ENCODE measurements at regions not wholly inside any gene's neighbourhood (a gene's known extent, or its start where the extent isn't known, plus 50 kb on each side); places are given as distances from the start of the nearest gene placed in this dataset.

GRCh38 chr7:25456467-25457171 lies 228.3 kb upstream of the NPVF start:
- DNase-seq (no peak), ATAC-seq (ENCODE audit: insufficient read depth, low read depth) (no peak)
- Histone ChIP-seq H3K4me1 (ENCODE audit: insufficient read depth, low read length) (no peaks in the 10 kb centered on the region), H4K20me1 (ENCODE audit: insufficient read depth, low read length) (no peaks in the 10 kb centered on the region), H3K36me3 (ENCODE audit: insufficient read depth, low read length) (no peaks in the 10 kb centered on the region), H3K79me2 (ENCODE audit: insufficient read depth, low read length) (no peaks in the 10 kb centered on the region), H2AFZ (ENCODE audit: low read depth, low read length) (no peak overlapping the region), H3K27ac (ENCODE audit: low read length) (no peak overlapping the region), H3K9me3 (ENCODE audit: insufficient read depth, low read length, severe bottlenecking) (no peaks in the 10 kb centered on the region), H3K27me3 (ENCODE audit: insufficient read depth, low read length, poor library complexity) (peaks cover 15% of the 10 kb centered on the region), H3K9ac (ENCODE audit: low read depth, low read length) (no peak overlapping the region), H3K4me2 (ENCODE audit: insufficient read depth, low read length) (no peak overlapping the region), H3K4me3 (ENCODE audit: low read depth in 1 of 2, low read length in 2 of 2) (no peak overlapping the region)
- TF ChIP-seq CTCF (IDR thresholded peaks at IDR 0.05; ENCODE audit: borderline replicate concordance, extremely low read depth, low read length, poor library complexity, severe bottlenecking), result no peak
- no peak for TF ChIP-seq EZH2 (IDR thresholded peaks at IDR 0.05; ENCODE audit: borderline replicate concordance, low read depth, low read length, severe bottlenecking)

- Histone ChIP-seq H3K4me1 (ENCODE audit: insufficient read depth, low read length) (no peaks in the 10 kb centered on the region), H3K9me3 (ENCODE audit: insufficient read depth, low read length, severe bottlenecking) (no peaks in the 10 kb centered on the region)
- TF ChIP-seq EZH2 (IDR thresholded peaks at IDR 0.05; ENCODE audit: borderline replicate concordance, low read depth, low read length, severe bottlenecking) (no peak), CTCF (IDR thresholded peaks at IDR 0.05; ENCODE audit: borderline replicate concordance, extremely low read depth, low read length, poor library complexity, severe bottlenecking) (no peak)
These were observed 230.8 kb upstream of the NPVF start for GRCh38 chr7:25459057-25459456.

GRCh38 chr7:25460433-25460832 lies 232.1 kb upstream of the NPVF start:
- Histone ChIP-seq H3K9ac (ENCODE audit: low read depth, low read length) (no peak overlapping the region), H3K27ac (ENCODE audit: low read length) (no peak overlapping the region), H3K79me2 (ENCODE audit: insufficient read depth, low read length) (no peaks in the 10 kb centered on the region), H3K4me3 (ENCODE audit: low read depth in 1 of 2, low read length in 2 of 2) (no peak overlapping the region), H3K27me3 (ENCODE audit: insufficient read depth, low read length, poor library complexity) (peaks cover under 1% of the 10 kb centered on the region), H3K9me3 (ENCODE audit: insufficient read depth, low read length, severe bottlenecking) (no peaks in the 10 kb centered on the region), H2AFZ (ENCODE audit: low read depth, low read length) (no peak overlapping the region), H3K4me1 (ENCODE audit: insufficient read depth, low read length) (no peaks in the 10 kb centered on the region), H3K4me2 (ENCODE audit: insufficient read depth, low read length) (no peak overlapping the region), H3K36me3 (ENCODE audit: insufficient read depth, low read length) (no peaks in the 10 kb centered on the region), H4K20me1 (ENCODE audit: insufficient read depth, low read length) (no peaks in the 10 kb centered on the region)
- DNase-seq, result no peak
- TF ChIP-seq CTCF (IDR thresholded peaks at IDR 0.05; ENCODE audit: borderline replicate concordance, extremely low read depth, low read length, poor library complexity, severe bottlenecking), result no peak
- no peak for TF ChIP-seq EZH2 (IDR thresholded peaks at IDR 0.05; ENCODE audit: borderline replicate concordance, low read depth, low read length, severe bottlenecking)
- no peak for ATAC-seq (ENCODE audit: insufficient read depth, low read depth)

More at GRCh38 chr7:25459057-25459456, 230.8 kb upstream of the NPVF start:
- H3K27ac ChIP-seq (ENCODE audit: low read length), result no peak overlapping the region
- H4K20me1 ChIP-seq (ENCODE audit: insufficient read depth, low read length), result no peaks in the 10 kb centered on the region
- DNase-seq (no peak), ATAC-seq (ENCODE audit: insufficient read depth, low read depth) (no peak)
- no peaks in the 10 kb centered on the region for H3K79me2 ChIP-seq (ENCODE audit: insufficient read depth, low read length)
- no peak overlapping the region for H3K9ac ChIP-seq (ENCODE audit: low read depth, low read length)
- no peak overlapping the region for H2AFZ ChIP-seq (ENCODE audit: low read depth, low read length)
- no peak overlapping the region for H3K4me2 ChIP-seq (ENCODE audit: insufficient read depth, low read length)
- H3K27me3 ChIP-seq (ENCODE audit: insufficient read depth, low read length, poor library complexity), result peaks cover 8% of the 10 kb centered on the region
- H3K36me3 ChIP-seq (ENCODE audit: insufficient read depth, low read length), result no peaks in the 10 kb centered on the region
- no peak overlapping the region for H3K4me3 ChIP-seq (ENCODE audit: low read depth in 1 of 2, low read length in 2 of 2)
